Fibroblast of lung (primary cell): ENCODE measurements at regions not wholly inside any gene's neighbourhood (a gene's known extent, or its start where the extent isn't known, plus 50 kb on each side); places are given as distances from the start of the nearest gene placed in this dataset.

Experiments
- CTCF ChIP-seq, 2 donors: IDR thresholded peaks in 1 of 2; conservative IDR thresholded peaks in 1 of 2; 1 replicate in 1 of 2; 2 replicates in 1 of 2; pipeline ENCODE4 v1.5.1; 2011 to 2012; ENCODE audit warnings: low read length in 2 of 2, control low read depth in 1 of 2, inconsistent platforms in 1 of 2, low read depth in 1 of 2, mild to moderate bottlenecking in 1 of 2
- EZH2 ChIP-seq: IDR thresholded peaks from 2 replicates; pipeline ENCODE4 v1.5.1; 2012; ENCODE audit warnings: low read length, control low read depth, mild to moderate bottlenecking; ENCODE audit errors: missing control alignments

GRCh38 chr4:152247271-152247975 lies 288.5 kb downstream of the FBXW7 start:
- TF ChIP-seq EZH2, result no peak
- no peak for TF ChIP-seq CTCF (conservative IDR thresholded peaks at IDR 0.05 in 1 of 2, IDR thresholded peaks at IDR 0.05 in 1 of 2; ENCODE audit: low read depth in 1 of 2, low read length in 2 of 2)
